ENCODE measurements at regions not wholly inside any gene's neighbourhood (a gene's known extent, or its start where the extent isn't known, plus 50 kb on each side); places are given as distances from the start of the nearest gene placed in this dataset.
A peak's percentile ranks its signal among the peaks of the same experiment; 100 is the strongest.
"Not testable (repeated sequence)": the region's sequence is repeated elsewhere in the genome, so short reads cannot be mapped to it uniquely, and the experiment has no call there.

DNA sequence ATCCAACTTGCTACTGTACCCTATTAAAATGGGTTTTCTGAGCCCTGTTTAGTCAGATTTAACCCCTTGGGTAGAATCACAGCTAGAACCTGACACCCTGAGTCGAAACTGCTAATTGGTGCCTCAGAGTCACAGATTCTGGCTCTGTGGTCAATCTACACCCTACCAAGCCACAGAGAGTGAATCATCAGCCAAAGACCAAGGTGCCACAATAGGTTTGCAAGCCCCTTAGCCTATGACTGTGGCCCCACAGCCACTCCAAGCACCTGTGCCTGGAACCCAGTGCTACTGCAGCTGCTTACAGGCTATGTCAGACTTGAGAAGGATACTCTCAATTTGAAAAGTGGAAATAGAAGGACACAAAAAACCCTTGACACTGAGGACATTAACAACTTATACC, 202.8 kb upstream of the KCND2 start:
- DNase-seq (ENCODE audit: insufficient read length) (no peak), FAIRE-seq (no peak)
- TF ChIP-seq TAF1 (IDR thresholded peaks at IDR 0.05; ENCODE audit: borderline replicate concordance, low read depth, low read length) = no peak
- no peak for TF ChIP-seq POLR2AphosphoS5 (IDR thresholded peaks at IDR 0.05; ENCODE audit: low read depth, low read length)
- TF ChIP-seq POLR2A (IDR thresholded peaks at IDR 0.05; ENCODE audit: low read depth, low read length) = no peak

GRCh38 chr7:120077777-120078176, 195.2 kb upstream of the KCND2 start:
- DNase-seq (ENCODE audit: insufficient read length) = no peak
- TF ChIP-seq TAF1 (IDR thresholded peaks at IDR 0.05; ENCODE audit: borderline replicate concordance, low read depth, low read length) (no peak), POLR2AphosphoS5 (IDR thresholded peaks at IDR 0.05; ENCODE audit: low read depth, low read length) (no peak), POLR2A (IDR thresholded peaks at IDR 0.05; ENCODE audit: low read depth, low read length) (no peak)
- FAIRE-seq = no peak

GRCh38 chr7:120079022-120079421, 194.0 kb upstream of the KCND2 start:
- FAIRE-seq = no peak
- no peak for DNase-seq (ENCODE audit: insufficient read length)
- no peak for TF ChIP-seq TAF1 (IDR thresholded peaks at IDR 0.05; ENCODE audit: borderline replicate concordance, low read depth, low read length)
- no peak for TF ChIP-seq POLR2AphosphoS5 (IDR thresholded peaks at IDR 0.05; ENCODE audit: low read depth, low read length)
- TF ChIP-seq POLR2A (IDR thresholded peaks at IDR 0.05; ENCODE audit: low read depth, low read length) = no peak

DNA sequence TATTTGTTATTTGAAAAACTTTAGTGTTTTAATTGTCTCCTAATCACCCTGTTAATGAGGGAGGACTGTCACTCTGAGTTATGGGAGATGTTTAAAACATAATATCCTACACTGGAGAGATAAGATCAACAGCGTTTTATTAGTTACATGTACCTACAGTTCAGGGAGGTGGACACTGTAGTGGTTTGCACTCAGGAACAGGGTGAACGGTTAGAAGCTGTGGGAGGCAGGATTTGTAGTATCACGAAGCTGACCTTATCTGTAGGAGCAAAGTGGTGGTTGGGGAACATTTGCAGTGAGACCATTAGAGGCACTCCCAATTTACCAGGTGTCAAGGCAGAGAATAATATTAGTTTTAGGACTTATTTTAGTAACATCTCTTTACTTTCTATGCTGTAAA, 193.3 kb upstream of the KCND2 start:
- TF ChIP-seq POLR2A (IDR thresholded peaks at IDR 0.05; ENCODE audit: low read depth, low read length) (no peak), POLR2AphosphoS5 (IDR thresholded peaks at IDR 0.05; ENCODE audit: low read depth, low read length) (no peak), TAF1 (IDR thresholded peaks at IDR 0.05; ENCODE audit: borderline replicate concordance, low read depth, low read length) (no peak)

DNA sequence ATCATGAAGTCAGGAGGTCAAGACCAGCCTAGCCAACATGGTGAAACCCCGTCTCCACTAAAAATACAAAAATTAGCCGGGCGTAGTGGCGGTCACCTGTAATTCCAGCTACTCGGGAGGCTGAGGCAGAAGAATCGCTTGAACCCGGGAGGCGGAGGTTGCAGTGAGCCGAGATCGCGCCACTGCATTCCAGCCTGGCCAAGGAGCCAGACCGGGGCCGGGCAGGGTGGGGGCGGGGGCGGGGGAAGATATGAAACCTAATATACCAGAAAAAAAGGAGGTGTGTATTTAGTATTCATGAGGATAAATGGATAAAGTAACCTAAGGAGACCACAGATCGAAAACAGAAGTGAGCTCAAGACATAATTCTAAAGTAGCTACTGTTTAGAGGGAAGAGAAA, 186.5 kb upstream of the KCND2 start:
- not testable (repeated sequence) for FAIRE-seq

More for the DNA sequence above, 193.3 kb upstream of the KCND2 start:
- FAIRE-seq = peak; percentile 63
- no peak for DNase-seq (ENCODE audit: insufficient read length)

GRCh38 chr7:120089968-120090367, 183.0 kb upstream of the KCND2 start:
- no peak for DNase-seq (ENCODE audit: insufficient read length)
- TF ChIP-seq POLR2AphosphoS5 (IDR thresholded peaks at IDR 0.05; ENCODE audit: low read depth, low read length) (no peak), TAF1 (IDR thresholded peaks at IDR 0.05; ENCODE audit: borderline replicate concordance, low read depth, low read length) (no peak), POLR2A (IDR thresholded peaks at IDR 0.05; ENCODE audit: low read depth, low read length) (no peak)
- no peak for FAIRE-seq

More for the DNA sequence above, 186.5 kb upstream of the KCND2 start:
- not testable (repeated sequence) for DNase-seq (ENCODE audit: insufficient read length)

GRCh38 chr7:120091807-120092206, 181.2 kb upstream of the KCND2 start:
- DNase-seq (ENCODE audit: insufficient read length) (no peak), FAIRE-seq (no peak)
- no peak for TF ChIP-seq POLR2A (IDR thresholded peaks at IDR 0.05; ENCODE audit: low read depth, low read length)
- no peak for TF ChIP-seq POLR2AphosphoS5 (IDR thresholded peaks at IDR 0.05; ENCODE audit: low read depth, low read length)
- no peak for TF ChIP-seq TAF1 (IDR thresholded peaks at IDR 0.05; ENCODE audit: borderline replicate concordance, low read depth, low read length)

GRCh38 chr7:120097020-120097419, 176.0 kb upstream of the KCND2 start:
- DNase-seq (ENCODE audit: insufficient read length) (no peak), FAIRE-seq (no peak)
- TF ChIP-seq POLR2A (IDR thresholded peaks at IDR 0.05; ENCODE audit: low read depth, low read length) (no peak), TAF1 (IDR thresholded peaks at IDR 0.05; ENCODE audit: borderline replicate concordance, low read depth, low read length) (no peak), POLR2AphosphoS5 (IDR thresholded peaks at IDR 0.05; ENCODE audit: low read depth, low read length) (no peak)

- DNase-seq (ENCODE audit: insufficient read length) = no peak
- no peak for FAIRE-seq
- TF ChIP-seq POLR2A (IDR thresholded peaks at IDR 0.05; ENCODE audit: low read depth, low read length) (no peak), TAF1 (IDR thresholded peaks at IDR 0.05; ENCODE audit: borderline replicate concordance, low read depth, low read length) (no peak), POLR2AphosphoS5 (IDR thresholded peaks at IDR 0.05; ENCODE audit: low read depth, low read length) (no peak)
These were observed 175.2 kb upstream of the KCND2 start for GRCh38 chr7:120097774-120098173.

DNA sequence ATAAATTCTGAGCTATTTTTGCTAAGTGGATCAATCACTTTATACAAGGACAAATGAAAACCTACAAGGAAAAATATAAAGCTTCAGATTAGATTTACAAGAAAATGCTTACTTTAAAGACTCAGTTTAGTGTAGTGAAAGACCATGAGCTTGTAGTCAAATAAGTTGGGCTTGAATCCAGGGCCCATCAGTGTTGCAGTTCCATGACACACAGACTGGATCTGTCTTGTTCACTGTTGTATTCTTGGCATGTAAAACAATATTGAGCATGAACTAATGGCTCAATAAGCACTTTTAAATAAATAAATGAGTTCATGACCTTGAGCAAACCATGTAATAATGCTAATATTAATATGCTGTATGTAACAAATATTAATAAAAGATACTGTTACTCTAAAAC, 164.6 kb upstream of the KCND2 start:
- DNase-seq (ENCODE audit: insufficient read length) = no peak
- FAIRE-seq = no peak
- no peak for TF ChIP-seq TAF1 (IDR thresholded peaks at IDR 0.05; ENCODE audit: borderline replicate concordance, low read depth, low read length)
- no peak for TF ChIP-seq POLR2A (IDR thresholded peaks at IDR 0.05; ENCODE audit: low read depth, low read length)
- TF ChIP-seq POLR2AphosphoS5 (IDR thresholded peaks at IDR 0.05; ENCODE audit: low read depth, low read length) = no peak

- no peak for DNase-seq (ENCODE audit: insufficient read length)
- no peak for TF ChIP-seq POLR2AphosphoS5 (IDR thresholded peaks at IDR 0.05; ENCODE audit: low read depth, low read length)
- no peak for FAIRE-seq
These were observed 162.8 kb upstream of the KCND2 start for GRCh38 chr7:120110169-120110568.

DNA sequence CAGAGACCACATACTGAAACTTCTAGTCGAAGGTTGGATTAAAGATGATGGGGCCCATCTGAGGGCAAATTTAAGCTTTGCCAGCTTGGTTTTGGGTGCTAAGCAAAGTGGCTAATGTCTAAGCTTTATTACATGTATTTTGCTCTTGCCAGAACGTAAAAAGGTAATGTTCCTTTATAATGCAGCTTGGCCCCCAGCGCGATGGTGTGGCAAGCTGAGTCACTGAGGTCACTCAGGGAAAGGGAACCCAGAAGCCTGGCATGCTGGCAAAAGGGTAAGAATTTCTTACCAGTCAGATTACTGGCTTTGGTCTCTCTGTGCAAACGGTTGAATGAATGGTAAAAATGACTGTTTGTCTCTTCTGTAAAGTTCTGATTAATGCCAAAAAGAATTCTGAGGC, 158.3 kb upstream of the KCND2 start:
- FAIRE-seq = no peak
- DNase-seq (ENCODE audit: insufficient read length) = no peak
- no peak for TF ChIP-seq POLR2A (IDR thresholded peaks at IDR 0.05; ENCODE audit: low read depth, low read length)
- no peak for TF ChIP-seq POLR2AphosphoS5 (IDR thresholded peaks at IDR 0.05; ENCODE audit: low read depth, low read length)
- TF ChIP-seq TAF1 (IDR thresholded peaks at IDR 0.05; ENCODE audit: borderline replicate concordance, low read depth, low read length) = no peak

DNA sequence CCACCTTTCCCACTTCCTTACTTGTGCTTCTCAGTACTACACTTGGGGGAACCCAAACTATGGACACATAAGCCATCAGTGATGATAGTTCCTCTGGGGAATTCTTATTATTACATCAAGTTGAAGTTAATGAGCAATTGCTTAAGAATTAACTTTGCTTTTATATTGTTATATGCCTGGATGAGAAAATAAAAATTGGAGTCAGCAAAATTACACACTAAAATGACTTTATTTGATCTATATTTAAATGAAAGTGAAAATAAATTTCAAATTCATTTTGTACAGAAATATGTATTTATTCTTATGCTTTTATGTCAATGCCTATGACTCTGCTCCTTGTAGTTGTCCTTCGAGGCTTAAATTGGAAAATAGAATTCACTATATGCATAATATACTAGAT, 149.4 kb upstream of the KCND2 start:
- DNase-seq (ENCODE audit: insufficient read length) (no peak), FAIRE-seq (no peak)
- TF ChIP-seq TAF1 (IDR thresholded peaks at IDR 0.05; ENCODE audit: borderline replicate concordance, low read depth, low read length) (no peak), POLR2A (IDR thresholded peaks at IDR 0.05; ENCODE audit: low read depth, low read length) (no peak), POLR2AphosphoS5 (IDR thresholded peaks at IDR 0.05; ENCODE audit: low read depth, low read length) (no peak)

Measured in GM12892 (cell line).